ENCODE measurements at regions not wholly inside any gene's neighbourhood (a gene's known extent, or its start where the extent isn't known, plus 50 kb on each side); places are given as distances from the start of the nearest gene placed in this dataset.
"Not testable (repeated sequence)": the region's sequence is repeated elsewhere in the genome, so short reads cannot be mapped to it uniquely, and the experiment has no call there.

DNA sequence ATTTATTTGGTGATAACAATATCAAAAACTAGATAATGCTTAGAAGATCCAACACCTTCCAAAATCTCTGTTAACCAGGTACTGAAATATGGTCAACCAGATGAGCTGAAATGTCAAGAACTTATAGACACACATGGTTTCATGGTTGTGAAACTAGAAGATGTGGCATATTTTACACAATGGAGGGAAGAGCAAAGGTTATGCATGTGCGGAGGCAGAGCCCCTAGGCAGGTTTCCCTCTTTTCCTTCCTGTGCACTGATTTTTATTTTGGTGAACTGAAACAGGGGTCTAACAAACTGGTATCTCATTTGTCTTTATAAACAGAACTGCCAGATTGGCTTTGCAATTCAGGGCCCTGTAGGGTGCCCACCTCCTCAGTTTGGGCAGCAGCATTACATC is 91.6 kb downstream of the PRL start:
- no peak for DNase-seq (ENCODE audit: low spot score)
- ATAC-seq (ENCODE audit: low FRiP score), result no peak
- TF ChIP-seq, protein P1, sequence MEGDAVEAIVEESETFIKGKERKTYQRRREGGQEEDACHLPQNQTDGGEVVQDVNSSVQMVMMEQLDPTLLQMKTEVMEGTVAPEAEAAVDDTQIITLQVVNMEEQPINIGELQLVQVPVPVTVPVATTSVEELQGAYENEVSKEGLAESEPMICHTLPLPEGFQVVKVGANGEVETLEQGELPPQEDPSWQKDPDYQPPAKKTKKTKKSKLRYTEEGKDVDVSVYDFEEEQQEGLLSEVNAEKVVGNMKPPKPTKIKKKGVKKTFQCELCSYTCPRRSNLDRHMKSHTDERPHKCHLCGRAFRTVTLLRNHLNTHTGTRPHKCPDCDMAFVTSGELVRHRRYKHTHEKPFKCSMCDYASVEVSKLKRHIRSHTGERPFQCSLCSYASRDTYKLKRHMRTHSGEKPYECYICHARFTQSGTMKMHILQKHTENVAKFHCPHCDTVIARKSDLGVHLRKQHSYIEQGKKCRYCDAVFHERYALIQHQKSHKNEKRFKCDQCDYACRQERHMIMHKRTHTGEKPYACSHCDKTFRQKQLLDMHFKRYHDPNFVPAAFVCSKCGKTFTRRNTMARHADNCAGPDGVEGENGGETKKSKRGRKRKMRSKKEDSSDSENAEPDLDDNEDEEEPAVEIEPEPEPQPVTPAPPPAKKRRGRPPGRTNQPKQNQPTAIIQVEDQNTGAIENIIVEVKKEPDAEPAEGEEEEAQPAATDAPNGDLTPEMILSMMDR (IDR thresholded peaks at IDR 0.05), result no peak

DNA sequence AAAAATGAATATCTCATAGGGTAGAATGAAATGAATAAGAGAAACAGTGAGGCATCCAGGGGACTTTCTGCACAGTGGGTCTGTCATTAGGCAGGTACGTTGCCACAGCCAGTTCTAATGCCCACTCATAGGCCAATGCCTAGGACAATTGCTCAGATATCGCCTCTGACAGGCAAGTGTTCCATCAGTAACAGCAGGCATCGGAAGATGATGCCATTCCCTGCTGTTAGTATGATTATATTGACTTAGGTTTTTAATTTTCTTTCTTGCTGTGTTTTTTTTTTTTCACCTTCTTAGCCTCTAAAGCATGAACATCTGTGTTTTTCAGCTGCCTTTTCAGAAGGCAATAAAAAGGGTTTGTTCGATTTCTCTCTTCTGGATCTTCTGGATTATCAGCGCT is 90.7 kb downstream of the PRL start:
- ATAC-seq (ENCODE audit: low FRiP score), result no peak
- DNase-seq (ENCODE audit: low spot score), result no peak
- TF ChIP-seq, protein P1 (IDR thresholded peaks at IDR 0.05), result no peak

DNA sequence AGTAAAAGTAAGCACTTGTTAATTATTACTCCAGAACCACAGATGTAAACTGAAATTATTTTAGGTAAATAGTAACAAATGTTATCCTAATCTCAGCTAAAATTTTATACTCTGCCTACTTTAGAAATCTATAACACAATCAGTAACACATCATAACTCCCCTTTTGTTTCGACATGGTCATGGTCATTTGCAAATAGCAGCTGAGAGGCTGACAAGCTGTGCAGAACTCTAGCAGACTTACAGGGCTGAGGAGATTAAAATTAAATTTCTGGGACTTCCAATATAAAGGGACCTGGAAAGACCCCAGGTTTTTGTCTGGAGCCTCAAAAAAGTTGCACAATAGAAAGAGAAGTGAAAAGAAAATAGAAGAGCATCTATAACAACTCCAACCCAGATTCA is 88.8 kb downstream of the PRL start:
- TF ChIP-seq, protein P1 (IDR thresholded peaks at IDR 0.05), result no peak
- no peak for DNase-seq (ENCODE audit: low spot score)
- no peak for ATAC-seq (ENCODE audit: low FRiP score)

DNA sequence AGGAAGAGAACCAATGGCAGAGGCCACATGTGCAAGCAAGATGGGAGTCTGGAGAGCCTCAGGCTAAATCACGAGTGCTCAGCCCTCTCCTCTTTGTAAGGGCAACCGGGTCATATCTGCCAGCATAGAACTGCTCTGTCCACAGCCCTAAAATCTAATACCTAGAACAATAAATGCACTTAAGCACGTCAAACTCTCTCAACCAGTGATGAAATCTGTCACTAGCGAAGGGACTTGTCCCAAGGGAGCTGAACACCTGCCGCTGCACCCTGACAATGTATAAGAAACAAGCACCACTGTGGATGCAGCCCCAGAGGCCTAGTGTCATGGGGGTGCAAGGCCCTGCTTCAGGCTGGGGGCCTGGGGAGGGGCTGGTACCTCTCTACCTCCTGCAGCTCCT is 82.5 kb downstream of the PRL start:
- DNase-seq (ENCODE audit: low spot score) (no peak), ATAC-seq (ENCODE audit: low FRiP score) (no peak)
- TF ChIP-seq, protein P1 (IDR thresholded peaks at IDR 0.05), result no peak

DNA sequence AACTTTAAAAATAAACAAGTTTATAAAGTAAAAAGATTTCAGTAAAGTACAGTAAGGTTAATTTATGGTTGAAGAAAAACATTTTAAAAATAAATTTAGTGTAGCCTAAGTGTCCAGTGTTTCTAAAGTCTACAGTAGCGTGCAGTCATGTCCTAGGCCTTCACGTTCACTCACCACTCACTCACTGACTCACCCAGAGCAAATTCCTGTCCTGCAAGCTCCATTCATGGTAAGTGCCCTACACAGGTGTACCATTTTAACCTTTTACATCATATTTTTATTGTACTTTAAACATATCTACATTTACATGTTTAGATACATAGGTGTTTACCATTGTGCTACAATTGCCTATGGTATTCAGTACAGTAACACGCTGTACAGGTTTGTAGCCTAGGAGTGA is 81.4 kb downstream of the PRL start:
- ATAC-seq (ENCODE audit: low FRiP score); DNase-seq (ENCODE audit: low spot score): not testable (repeated sequence)

DNA sequence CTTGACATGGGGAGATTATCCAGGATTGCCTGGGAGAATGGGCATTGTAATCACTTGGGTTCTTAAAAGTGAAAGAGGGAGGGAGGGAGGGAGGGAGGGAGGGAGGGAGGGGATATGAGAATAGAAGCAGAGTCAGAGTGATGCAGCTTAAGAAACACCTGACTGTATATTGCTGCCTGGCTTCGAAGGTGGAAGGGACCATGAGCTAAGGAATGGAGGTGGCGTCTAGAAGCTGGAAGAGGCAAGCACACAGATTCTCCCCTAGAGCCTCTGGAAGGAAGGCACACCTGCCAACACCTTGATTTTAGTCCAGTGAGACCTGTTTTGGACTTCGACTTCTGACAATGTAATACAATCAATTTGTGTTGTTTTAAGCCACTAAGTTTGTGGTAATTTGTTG is 78.4 kb downstream of the PRL start:
- TF ChIP-seq, protein P1 (IDR thresholded peaks at IDR 0.05), result no peak
- no peak for ATAC-seq (ENCODE audit: low FRiP score)
- no peak for DNase-seq (ENCODE audit: low spot score)

DNA sequence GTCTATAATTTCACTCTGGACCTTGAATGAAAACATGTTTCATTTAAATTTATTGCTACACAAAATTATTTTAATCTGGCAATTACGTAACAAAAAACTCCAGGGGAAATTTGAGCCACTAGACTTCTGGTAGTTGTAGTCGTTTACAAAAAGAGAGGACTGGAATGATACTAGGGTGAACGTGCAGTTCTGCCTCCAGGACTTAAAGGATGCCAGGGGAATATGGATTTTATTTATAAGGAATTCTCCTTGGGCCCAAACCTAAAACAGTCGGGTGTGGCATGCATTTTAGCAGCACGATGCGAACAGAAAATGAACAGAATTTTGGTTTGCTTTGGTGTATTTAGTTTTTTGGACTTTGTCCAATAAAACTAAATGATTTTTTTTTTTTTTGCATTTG is 76.9 kb downstream of the PRL start:
- ATAC-seq (ENCODE audit: low FRiP score), result no peak
- TF ChIP-seq, protein P1 (IDR thresholded peaks at IDR 0.05), result no peak
- no peak for DNase-seq (ENCODE audit: low spot score)

DNA sequence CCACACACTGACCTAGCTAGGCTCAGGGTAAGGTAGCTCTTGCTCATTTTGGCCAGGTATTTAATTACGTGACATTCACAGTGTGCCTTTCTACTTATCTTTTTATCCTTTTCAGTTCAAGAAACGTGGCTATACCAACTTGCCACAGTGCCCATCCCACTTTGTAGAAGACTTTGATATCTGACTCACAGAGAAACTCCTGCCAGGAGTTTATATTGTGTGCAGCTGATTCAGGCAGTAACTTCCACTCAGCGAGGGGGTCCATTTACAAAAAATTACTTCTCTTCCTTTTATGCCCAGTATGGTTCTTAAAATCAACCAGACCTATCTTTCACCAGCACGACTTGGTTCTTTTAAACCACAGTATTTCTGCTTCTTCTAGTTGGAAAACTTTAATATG is 75.6 kb downstream of the PRL start:
- no peak for DNase-seq (ENCODE audit: low spot score)
- TF ChIP-seq, protein P1 (IDR thresholded peaks at IDR 0.05), result no peak
- no peak for ATAC-seq (ENCODE audit: low FRiP score)

Measured in omental fat pad (tissue), 3 donors.